Peyer's patch (tissue), 4 donors: ENCODE measurements at regions not wholly inside any gene's neighbourhood (a gene's known extent, or its start where the extent isn't known, plus 50 kb on each side); places are given as distances from the start of the nearest gene placed in this dataset.

ENCODE experiments used
- DNase-seq, 3 donors: peaks; one replicate each; pipeline ENCODE4 v3.0.0-alpha.2; 2017 to 2019
- H3K27ac ChIP-seq, 4 donors: fragments of 200-600 bp; sonication (generic); one replicate each; pipeline ENCODE4 v1.5.1; 2016 to 2019
- H3K27me3 ChIP-seq, 2 donors: fragments of 200-600 bp; sonication (generic); one replicate each; pipeline ENCODE4 v1.5.1; 2019
- H3K36me3 ChIP-seq, 3 donors: fragments of 200-600 bp; sonication (generic); one replicate each; pipeline ENCODE4 v1.5.1; 2016 to 2019
- H3K4me1 ChIP-seq, 4 donors: fragments of 200-600 bp; sonication (generic); one replicate each; pipeline ENCODE4 v1.5.1; 2016 to 2019
- H3K4me3 ChIP-seq, 4 donors: fragments of 200-600 bp; sonication (generic); 1 replicate in 3 of 4; 2 replicates in 1 of 4; pipeline ENCODE4 v1.5.1; 2016 to 2019; ENCODE audit warnings: mild to moderate bottlenecking in 1 of 4
- H3K9me3 ChIP-seq, 4 donors: fragments of 200-600 bp; sonication (generic); one replicate each; pipeline ENCODE4 v1.5.1; 2016 to 2019; ENCODE audit warnings: mild to moderate bottlenecking in 1 of 4
- CTCF ChIP-seq, 6 experiments: fragments of 450-650 bp in 4 of 6; fragments of 200-600 bp in 2 of 6; sonication (generic) in 1 of 6; IDR thresholded peaks; one replicate each; pipeline ENCODE4 v1.5.1; 2017 to 2019; ENCODE audit warnings: antibody characterized with exemption in 6 of 6, mild to moderate bottlenecking in 3 of 6, moderate library complexity in 1 of 6
- POLR2A ChIP-seq, 2 donors: fragments of 450-650 bp; IDR thresholded peaks; one replicate each; pipeline ENCODE4 v1.5.1; 2017; ENCODE audit warnings: antibody characterized with exemption in 2 of 2, mild to moderate bottlenecking in 2 of 2, moderate library complexity in 2 of 2

DNA sequence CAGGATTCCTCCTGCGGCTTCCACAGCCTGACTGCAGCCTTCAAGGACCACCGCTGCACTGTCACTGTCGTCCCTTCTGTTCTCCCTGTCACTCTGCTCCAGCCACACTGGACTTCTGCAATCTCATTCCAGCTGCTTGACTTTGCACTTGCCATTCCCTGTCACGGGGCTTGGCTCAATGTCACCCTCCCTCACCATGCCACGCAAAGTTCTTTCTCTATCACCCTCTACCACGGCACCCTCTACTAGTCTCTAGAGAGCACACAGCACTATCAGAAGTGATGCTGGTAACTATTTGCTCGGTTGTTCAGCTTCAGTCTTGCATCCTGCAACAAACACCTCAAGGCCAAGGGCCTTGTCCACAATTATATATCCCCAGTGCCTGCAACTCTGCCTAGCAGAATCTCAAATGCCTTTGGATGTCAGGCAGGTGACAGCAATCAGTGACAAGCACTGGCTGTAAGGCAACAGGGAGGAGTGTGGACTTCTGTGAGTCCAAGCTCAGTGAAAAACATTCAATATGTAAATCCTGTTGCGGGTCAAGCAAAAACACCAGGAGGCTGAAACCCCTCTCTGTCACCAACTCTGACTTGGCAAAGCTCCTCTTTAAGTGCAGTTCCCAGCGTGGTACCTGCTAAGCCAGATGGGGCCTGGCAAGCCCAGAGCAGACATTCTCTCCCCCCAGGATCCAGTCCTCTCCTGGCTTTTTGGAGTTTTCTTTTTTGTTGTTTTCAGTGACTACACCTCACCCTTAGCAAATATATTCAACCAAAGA lies 259.9 kb downstream of the FGFR2 start:
- no peak for DNase-seq
- Histone ChIP-seq H3K27ac (no peak overlapping the region), H3K4me1 (no peaks in the 10 kb centered on the region), H3K36me3 (no peaks in the 10 kb centered on the region), H3K27me3 (no peaks in the 10 kb centered on the region), H3K4me3 (no peak overlapping the region), H3K9me3 (no peaks in the 10 kb centered on the region)
- no peak for TF ChIP-seq CTCF (IDR thresholded peaks at IDR 0.05)
- no peak for TF ChIP-seq POLR2A (IDR thresholded peaks at IDR 0.05)

- no peak for DNase-seq
- no peaks in the 10 kb centered on the region for H3K9me3 ChIP-seq
- no peaks in the 10 kb centered on the region for H3K36me3 ChIP-seq
- H3K4me3 ChIP-seq: no peak overlapping the region
- TF ChIP-seq POLR2A (IDR thresholded peaks at IDR 0.05): no peak
- TF ChIP-seq CTCF (IDR thresholded peaks at IDR 0.05): no peak
- H3K27ac ChIP-seq: no peak overlapping the region
- H3K4me1 ChIP-seq: no peaks in the 10 kb centered on the region
- no peaks in the 10 kb centered on the region for H3K27me3 ChIP-seq
These were observed 259.1 kb downstream of the FGFR2 start for GRCh38 chr10:121339114-121339513.

GRCh38 chr10:121340271-121340831 lies 257.9 kb downstream of the FGFR2 start:
- Histone ChIP-seq H3K4me3 (no peak overlapping the region), H3K4me1 (no peaks in the 10 kb centered on the region), H3K36me3 (no peaks in the 10 kb centered on the region), H3K27me3 (no peaks in the 10 kb centered on the region), H3K9me3 (no peaks in the 10 kb centered on the region), H3K27ac (no peak overlapping the region)
- TF ChIP-seq POLR2A (IDR thresholded peaks at IDR 0.05): no peak
- no peak for TF ChIP-seq CTCF (IDR thresholded peaks at IDR 0.05)
- no peak for DNase-seq

DNA sequence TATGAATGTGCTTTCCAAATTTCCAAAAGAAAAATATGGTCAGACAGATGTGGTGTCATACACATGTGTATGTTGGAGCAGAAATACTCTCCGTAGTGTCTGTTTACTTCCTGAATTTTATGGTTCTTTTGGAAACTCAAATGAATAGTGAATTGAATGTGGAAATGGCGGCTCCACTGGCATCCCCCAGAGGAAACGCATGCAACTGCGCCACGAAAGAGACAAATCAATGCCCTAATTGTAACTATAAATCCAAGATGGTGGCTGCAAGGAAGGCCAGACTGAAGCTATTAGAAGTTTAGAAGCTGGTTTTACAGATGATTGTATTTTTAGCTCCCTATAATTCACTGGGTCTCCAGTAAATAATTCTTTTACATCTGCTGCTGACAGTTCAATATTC lies 246.7 kb downstream of the FGFR2 start:
- H3K27me3 ChIP-seq: no peaks in the 10 kb centered on the region
- H3K36me3 ChIP-seq: no peaks in the 10 kb centered on the region
- H3K4me1 ChIP-seq: no peaks in the 10 kb centered on the region
- H3K9me3 ChIP-seq: no peaks in the 10 kb centered on the region
- TF ChIP-seq CTCF (IDR thresholded peaks at IDR 0.05) (no peak), POLR2A (IDR thresholded peaks at IDR 0.05) (no peak)
- H3K4me3 ChIP-seq: no peak overlapping the region
- no peak for DNase-seq
- H3K27ac ChIP-seq: no peak overlapping the region

DNA sequence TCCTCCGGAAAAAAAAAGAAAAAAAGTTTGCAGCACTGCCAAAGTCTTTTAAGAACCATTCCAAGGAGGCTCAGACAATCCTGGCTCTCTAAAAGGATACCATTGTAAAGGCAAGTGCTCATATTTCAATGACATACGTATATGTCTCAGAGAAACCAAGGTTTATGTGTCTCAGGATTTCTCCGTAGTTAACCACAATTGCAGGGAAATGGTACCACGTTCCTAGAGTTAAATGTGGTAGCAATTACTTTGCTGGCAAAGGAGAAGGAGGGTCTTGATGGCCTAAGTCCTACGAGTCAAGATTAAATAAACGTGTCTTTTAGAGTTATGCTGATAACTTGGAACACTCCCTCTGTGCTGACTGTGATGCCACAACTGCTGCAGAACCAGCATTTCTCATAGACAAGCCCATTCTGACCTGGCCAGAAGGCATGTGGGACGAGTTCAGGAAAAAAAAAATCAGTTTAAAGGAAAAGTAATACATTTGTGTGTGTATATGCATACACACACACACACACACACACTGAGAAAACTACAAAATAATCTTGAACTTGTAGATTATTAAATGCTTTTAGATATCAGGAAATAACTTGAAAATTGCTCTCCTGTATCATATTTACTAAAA lies 245.9 kb downstream of the FGFR2 start:
- Histone ChIP-seq H3K27me3 (no peaks in the 10 kb centered on the region), H3K36me3 (no peaks in the 10 kb centered on the region), H3K4me3 (no peak overlapping the region), H3K4me1 (no peaks in the 10 kb centered on the region), H3K27ac (no peak overlapping the region), H3K9me3 (no peaks in the 10 kb centered on the region)
- no peak for DNase-seq
- TF ChIP-seq POLR2A (IDR thresholded peaks at IDR 0.05) (no peak), CTCF (IDR thresholded peaks at IDR 0.05) (no peak)
